HCT116 (cell line): ENCODE measurements at regions not wholly inside any gene's neighbourhood (a gene's known extent, or its start where the extent isn't known, plus 50 kb on each side); places are given as distances from the start of the nearest gene placed in this dataset.

ENCODE experiments used
- ATAC-seq: fragments of 200-7000 bp; cut with Tn5 transposase; 2 replicates; pipeline ENCODE4 v1.9.1; 2020; ENCODE audit warnings: mild to moderate bottlenecking, moderate library complexity
- BruUV-seq: library from RNA; stranded (reverse); fragments of 400-500 nt; replicated peaks from 2 replicates; lab custom pipeline; 2021; lab: Mats Ljungman, UMichigan
- CTCF ChIA-PET: fragments of 300-600 bp; sonication (Branson Sonifier 250); formaldehyde crosslinking; loops from one replicate; lab custom pipeline; 2021; ENCODE audit warnings: antibody characterized with exemption; lab: Charles Lee
- POLR2A ChIA-PET: fragments of 300-600, 350-600 bp; sonication (Branson Sonifier 250); formaldehyde crosslinking; loops from one replicate; lab custom pipeline; 2021; ENCODE audit warnings: antibody characterized with exemption; lab: Charles Lee
- RAD21 ChIA-PET, 2 experiments: fragments of 300-600 bp; sonication (Branson Sonifier 250); formaldehyde crosslinking; loops; one replicate each; lab custom pipeline; 2023; ENCODE audit warnings: low total read pairs in 2 of 2; ENCODE audit not compliant: uncharacterized antibody in 2 of 2, unreplicated experiment in 2 of 2, low non-redundant PET in 1 of 2; lab: Charles Lee
- DNase-seq: peaks from one replicate; pipeline ENCODE4 v3.0.0-alpha.2; 2010; ENCODE audit warnings: low read depth, low spot score
- H2AFZ ChIP-seq: fragments of 200-600 bp; shearing (Covaris generic), sonication (generic); 2 replicates; pipeline ENCODE4 v1.6.1; 2017; ENCODE audit warnings: low read depth, mixed run types, mixed read lengths, antibody characterized with exemption, low read length; ENCODE audit not compliant: poor library complexity, severe bottlenecking
- H3K27ac ChIP-seq: 2 replicates; pipeline ENCODE4 v1.5.1; 2012; ENCODE audit warnings: low read depth, low read length
- H3K27me3 ChIP-seq: fragments of 200-600 bp; sonication (generic); 2 replicates; pipeline ENCODE4 v1.6.1; 2016; ENCODE audit warnings: mixed run types, low read length, mixed read lengths; ENCODE audit not compliant: insufficient read depth
- H3K36me3 ChIP-seq, 2 experiments: fragments of 200-500 bp in 1 of 2; fragments of 200-600 bp in 1 of 2; sonication (Bioruptor generic) in 1 of 2; sonication (generic) in 1 of 2; 2 replicates each; pipeline versions ENCODE4 v1.5.1 to v1.6.1; 2014 to 2016; ENCODE audit warnings: low read length in 2 of 2, inconsistent platforms in 1 of 2, mixed read lengths in 1 of 2, mixed run types in 1 of 2; ENCODE audit not compliant: insufficient read depth in 2 of 2, control insufficient read depth in 1 of 2
- H3K4me1 ChIP-seq, 2 experiments: fragments of 200-600 bp in 1 of 2; sonication (generic) in 1 of 2; 2 replicates each; pipeline versions ENCODE4 v1.5.1 to v1.6.1; 2012 to 2017; ENCODE audit warnings: low read length in 2 of 2, inconsistent platforms in 1 of 2, mild to moderate bottlenecking in 1 of 2, mixed read lengths in 1 of 2, mixed run types in 1 of 2, moderate library complexity in 1 of 2; ENCODE audit not compliant: insufficient read depth in 2 of 2, control insufficient read depth in 1 of 2
- H3K4me2 ChIP-seq: fragments of 200-600 bp; sonication (generic); 2 replicates; pipeline ENCODE4 v1.6.1; 2017; ENCODE audit warnings: mixed run types, low read length, mixed read lengths
- H3K4me3 ChIP-seq, 2 experiments: fragments of 200-600 bp in 1 of 2; sonication (generic) in 1 of 2; replicated peaks in 1 of 2; 2 replicates each; pipeline ENCODE4 v1.5.1; 2011 to 2016; ENCODE audit warnings: low read length in 2 of 2, control low read depth in 1 of 2, low read depth in 1 of 2, mild to moderate bottlenecking in 1 of 2, mixed read lengths in 1 of 2, mixed run types in 1 of 2
- H3K79me2 ChIP-seq: fragments of 200-600 bp; sonication (generic); 2 replicates; pipeline ENCODE4 v1.6.1; 2017; ENCODE audit warnings: mild to moderate bottlenecking, mixed run types, low read length, moderate library complexity, mixed read lengths; ENCODE audit not compliant: insufficient read depth
- H3K9ac ChIP-seq: fragments of 200-600 bp; sonication (generic); 2 replicates; pipeline ENCODE4 v1.6.1; 2016; ENCODE audit warnings: low read length, mixed read lengths
- H3K9me2 ChIP-seq: fragments of 200-600 bp; sonication (generic), shearing (Covaris generic); 2 replicates; pipeline ENCODE4 v1.6.1; 2017; ENCODE audit warnings: mixed run types, mild to moderate bottlenecking, moderate library complexity; ENCODE audit not compliant: insufficient read depth
- H3K9me3 ChIP-seq, 2 experiments: fragments of 200-500 bp in 1 of 2; fragments of 200-600 bp in 1 of 2; sonication (Bioruptor generic) in 1 of 2; sonication (generic) in 1 of 2; 2 replicates each; pipeline ENCODE4 v1.6.1; 2014 to 2017; ENCODE audit warnings: low read length in 2 of 2, mixed read lengths in 2 of 2, inconsistent platforms in 1 of 2, low read depth in 1 of 2, mild to moderate bottlenecking in 1 of 2, mixed run types in 1 of 2, moderate library complexity in 1 of 2; ENCODE audit not compliant: control insufficient read depth in 1 of 2, insufficient read depth in 1 of 2
- H4K20me1 ChIP-seq: fragments of 200-600 bp; sonication (generic), shearing (Covaris generic); 2 replicates; pipeline ENCODE4 v1.6.1; 2017; ENCODE audit warnings: mixed run types, mild to moderate bottlenecking, moderate library complexity; ENCODE audit not compliant: insufficient read depth
- CBX3 ChIP-seq: IDR thresholded peaks from 2 replicates; pipeline ENCODE4 v1.6.1; 2012; ENCODE audit warnings: low read depth
- SIN3A ChIP-seq: IDR thresholded peaks from 2 replicates; pipeline ENCODE4 v1.6.1; 2012; ENCODE audit warnings: low read depth
- ZBTB33 ChIP-seq: IDR thresholded peaks from 2 replicates; pipeline ENCODE4 v1.6.1; 2011; ENCODE audit warnings: mild to moderate bottlenecking, low read length, moderate library complexity; ENCODE audit not compliant: insufficient replicate concordance; ENCODE audit errors: extremely low read depth
- ZFX ChIP-seq: fragments of 450-650 bp; IDR thresholded peaks from 2 replicates; pipeline ENCODE4 v1.6.1; 2017
- ZNF274 ChIP-seq: fragments of 200-500 bp; sonication (Bioruptor generic); IDR thresholded peaks from 2 replicates; pipeline ENCODE4 v1.6.1; 2014; ENCODE audit warnings: mild to moderate bottlenecking, low read depth, low read length, inconsistent platforms
- intact Hi-C: fragments of 100-400 bp; cut with micrococcal nuclease; formaldehyde crosslinking; loops from 2 replicates; pipeline ENCODE4 v1.10.0; 2022

- TF ChIP-seq ZBTB33 (no peak), SIN3A (no peak)
Observed at GRCh38 chr2:105184420-105184819, 57.1 kb upstream of the GPR45 start (continued).

GRCh38 chr2:105186967-105187498 is 54.5 kb upstream of the GPR45 start:
- peaks cover 0 to 4% of the 10 kb centered on the region in 2 experiments; a peak in 1 of 4 replicates for H3K9me3 ChIP-seq
- H3K4me2 ChIP-seq: peak overlapping the region; percentile 21; the same call in 1 of the 2 replicates
- H3K27me3 ChIP-seq: no peaks in the 10 kb centered on the region
- POLR2A ChIA-PET: no interaction called here
- no peak overlapping the region for H3K27ac ChIP-seq
- intact Hi-C loops: no loop called here
- no TSS peak for BruUV-seq
- ATAC-seq (no peak), DNase-seq (no peak)
- RAD21 ChIA-PET: no interaction called here
- H3K4me3 ChIP-seq: no peak overlapping the region
- no peak overlapping the region for H2AFZ ChIP-seq
- H3K9ac ChIP-seq: no peak overlapping the region
- no peaks in the 10 kb centered on the region for H3K36me3 ChIP-seq
- peaks cover 0 to 6% of the 10 kb centered on the region in 2 experiments; a peak in 1 of 4 replicates for H3K4me1 ChIP-seq
- TF ChIP-seq ZFX (no peak), CBX3 (no peak)
- no peaks in the 10 kb centered on the region for H3K79me2 ChIP-seq
- no peaks in the 10 kb centered on the region for H4K20me1 ChIP-seq
- H3K9me2 ChIP-seq: no peaks in the 10 kb centered on the region
- CTCF ChIA-PET: no interaction called here

GRCh38 chr2:105187531-105187930 is 54.0 kb upstream of the GPR45 start:
- H3K27me3 ChIP-seq: no peaks in the 10 kb centered on the region
- ChIA-PET POLR2A (no interaction called here), RAD21 (no interaction called here)

More at GRCh38 chr2:105187531-105187930, 54.0 kb upstream of the GPR45 start:
- CTCF ChIA-PET: interaction anchor here (1.7 kb wide), 1 partner anchor 8 kb away, joined by 9 read pairs; no protein-coding TSS in a partner anchor
- DNase-seq (no peak), ATAC-seq (no peak)
- no peak overlapping the region for H3K9ac ChIP-seq
- H3K9me2 ChIP-seq: no peaks in the 10 kb centered on the region
- peaks cover 0 to 6% of the 10 kb centered on the region in 2 experiments; a peak in 1 of 4 replicates for H3K4me1 ChIP-seq
- no peaks in the 10 kb centered on the region for H4K20me1 ChIP-seq
- H3K9me3 ChIP-seq: peaks cover 0 to 4% of the 10 kb centered on the region in 2 experiments; a peak in 1 of 4 replicates
- no TSS peak for BruUV-seq
- no peak overlapping the region for H3K27ac ChIP-seq
- intact Hi-C loops: no loop called here
- no peak overlapping the region for H3K4me3 ChIP-seq
- no peak overlapping the region for H2AFZ ChIP-seq
- peak overlapping the region; percentile 21; the same call in 1 of the 2 replicates for H3K4me2 ChIP-seq
- TF ChIP-seq ZNF274: no peak
- TF ChIP-seq, all 23 proteins: peak for 0
- H3K36me3 ChIP-seq: no peaks in the 10 kb centered on the region
- no peaks in the 10 kb centered on the region for H3K79me2 ChIP-seq
